IMR-90 (cell line): ENCODE measurements at regions not wholly inside any gene's neighbourhood (a gene's known extent, or its start where the extent isn't known, plus 50 kb on each side); places are given as distances from the start of the nearest gene placed in this dataset.

Source experiments
- MAZ ChIP-seq: IDR thresholded peaks from 2 replicates; pipeline ENCODE4 v1.6.1; 2012; ENCODE audit warnings: low read depth, mild to moderate bottlenecking, low read length, improper control_type of control experiment, moderate library complexity, borderline replicate concordance
- POLR2A ChIP-seq: IDR thresholded peaks from 2 replicates; pipeline ENCODE4 v1.6.1; 2012; ENCODE audit warnings: mild to moderate bottlenecking, low read depth, low read length
- RAD21 ChIP-seq: IDR thresholded peaks from 2 replicates; pipeline ENCODE4 v1.6.1; 2012; ENCODE audit warnings: low read length, improper control_type of control experiment
- RCOR1 ChIP-seq: IDR thresholded peaks from 2 replicates; pipeline ENCODE4 v1.6.1; 2012; ENCODE audit warnings: mild to moderate bottlenecking, low read length, improper control_type of control experiment; ENCODE audit not compliant: insufficient replicate concordance
- USF2 ChIP-seq: fragments of 150-350 bp; IDR thresholded peaks from 2 replicates; pipeline ENCODE4 v1.6.1; 2017; ENCODE audit warnings: mild to moderate bottlenecking, antibody characterized with exemption, low read length, low read depth
- TF ChIP-seq, protein P1 (sequence below): conservative IDR thresholded peaks from 2 replicates; pipeline ENCODE4 v1.5.1; 2012; ENCODE audit warnings: mild to moderate bottlenecking, low read depth, low read length, improper control_type of control experiment

DNA sequence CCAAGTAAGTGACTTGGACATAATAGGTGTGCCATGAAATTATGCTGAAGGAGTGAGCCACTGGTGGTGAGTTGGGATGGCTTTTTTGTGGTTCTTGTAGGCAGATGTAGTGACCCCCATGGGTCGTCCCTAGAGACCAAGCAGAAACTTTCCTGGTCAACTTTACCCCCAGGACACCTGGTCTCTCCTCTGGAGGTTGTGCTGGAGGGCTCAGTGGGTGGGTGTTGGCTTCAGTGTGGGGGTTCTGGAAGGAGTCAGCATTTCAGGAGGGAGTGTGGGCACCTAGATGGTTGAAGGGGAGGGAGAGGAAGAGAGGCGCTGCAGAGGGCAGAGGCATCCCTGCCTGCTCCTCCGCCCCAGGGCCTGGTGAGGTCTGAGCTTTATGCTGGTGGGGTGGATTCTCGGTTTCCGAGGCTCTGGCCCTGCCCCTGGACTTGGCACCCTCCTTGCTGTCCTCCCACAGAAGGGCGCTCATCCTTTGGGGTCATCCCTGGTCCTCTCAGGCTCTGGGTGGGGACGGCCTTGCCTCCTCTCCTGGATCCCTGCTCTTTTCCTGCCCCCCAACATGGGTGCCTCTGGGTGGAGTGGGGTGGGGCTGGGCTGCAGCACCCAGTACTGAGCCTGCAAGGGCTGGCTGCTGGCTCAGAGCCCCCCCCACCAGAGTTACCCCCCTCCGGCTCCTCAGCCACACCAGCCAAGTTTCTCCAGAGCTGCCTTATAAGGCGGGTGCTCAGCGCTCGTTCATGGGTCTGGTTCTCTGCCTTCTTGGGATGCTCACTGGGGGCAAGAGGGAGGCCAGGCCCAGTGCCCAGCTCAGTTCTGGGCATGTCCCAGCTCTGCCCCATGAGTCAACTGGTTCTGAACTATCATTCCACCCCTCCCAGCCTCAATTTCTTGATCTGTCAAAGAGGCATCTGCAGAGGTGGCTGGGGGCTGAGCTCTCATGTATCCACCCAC, 266.8 kb downstream of the SEC14L1 start:
- no peak for TF ChIP-seq POLR2A
- TF ChIP-seq, protein P1, sequence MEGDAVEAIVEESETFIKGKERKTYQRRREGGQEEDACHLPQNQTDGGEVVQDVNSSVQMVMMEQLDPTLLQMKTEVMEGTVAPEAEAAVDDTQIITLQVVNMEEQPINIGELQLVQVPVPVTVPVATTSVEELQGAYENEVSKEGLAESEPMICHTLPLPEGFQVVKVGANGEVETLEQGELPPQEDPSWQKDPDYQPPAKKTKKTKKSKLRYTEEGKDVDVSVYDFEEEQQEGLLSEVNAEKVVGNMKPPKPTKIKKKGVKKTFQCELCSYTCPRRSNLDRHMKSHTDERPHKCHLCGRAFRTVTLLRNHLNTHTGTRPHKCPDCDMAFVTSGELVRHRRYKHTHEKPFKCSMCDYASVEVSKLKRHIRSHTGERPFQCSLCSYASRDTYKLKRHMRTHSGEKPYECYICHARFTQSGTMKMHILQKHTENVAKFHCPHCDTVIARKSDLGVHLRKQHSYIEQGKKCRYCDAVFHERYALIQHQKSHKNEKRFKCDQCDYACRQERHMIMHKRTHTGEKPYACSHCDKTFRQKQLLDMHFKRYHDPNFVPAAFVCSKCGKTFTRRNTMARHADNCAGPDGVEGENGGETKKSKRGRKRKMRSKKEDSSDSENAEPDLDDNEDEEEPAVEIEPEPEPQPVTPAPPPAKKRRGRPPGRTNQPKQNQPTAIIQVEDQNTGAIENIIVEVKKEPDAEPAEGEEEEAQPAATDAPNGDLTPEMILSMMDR, result no peak
- no peak for TF ChIP-seq USF2
- TF ChIP-seq RAD21, result no peak
- no peak for TF ChIP-seq RCOR1
- TF ChIP-seq MAZ, result no peak
